Right atrium auricular region (tissue), 2 donors: ENCODE measurements at regions not wholly inside any gene's neighbourhood (a gene's known extent, or its start where the extent isn't known, plus 50 kb on each side); places are given as distances from the start of the nearest gene placed in this dataset.

ENCODE experiments used
- DNase-seq: peaks from one replicate; pipeline ENCODE4 v3.0.0-alpha.2; 2019; ENCODE audit warnings: low spot score
- H3K27ac ChIP-seq, 2 donors: fragments of 200-600 bp; sonication (generic); 1 replicate in 1 of 2; 2 replicates in 1 of 2; pipeline ENCODE4 v1.5.1; 2016 to 2019
- H3K27me3 ChIP-seq, 2 donors: fragments of 200-600 bp; sonication (generic); one replicate each; pipeline versions ENCODE4 v1.5.1 to v1.6.0; 2017 to 2019
- H3K36me3 ChIP-seq: fragments of 200-600 bp; sonication (generic); one replicate; pipeline ENCODE4 v1.5.1; 2016
- H3K4me1 ChIP-seq, 2 donors: fragments of 200-600 bp; sonication (generic); one replicate each; pipeline versions ENCODE4 v1.5.1 to v1.6.0; 2017 to 2019
- H3K4me3 ChIP-seq, 2 donors: fragments of 200-600 bp; sonication (generic); 1 replicate in 1 of 2; 2 replicates in 1 of 2; pipeline ENCODE4 v1.5.1; 2017 to 2019; ENCODE audit warnings: mild to moderate bottlenecking in 1 of 2, moderate library complexity in 1 of 2
- H3K9me3 ChIP-seq, 2 donors: fragments of 200-600 bp; sonication (generic); one replicate each; pipeline ENCODE4 v1.5.1; 2019
- TF ChIP-seq, protein P1 (sequence below), 2 donors: fragments of 200-600 bp; sonication (generic); IDR thresholded peaks; one replicate each; pipeline ENCODE4 v1.5.1; 2019; ENCODE audit warnings: antibody characterized with exemption in 2 of 2

DNA sequence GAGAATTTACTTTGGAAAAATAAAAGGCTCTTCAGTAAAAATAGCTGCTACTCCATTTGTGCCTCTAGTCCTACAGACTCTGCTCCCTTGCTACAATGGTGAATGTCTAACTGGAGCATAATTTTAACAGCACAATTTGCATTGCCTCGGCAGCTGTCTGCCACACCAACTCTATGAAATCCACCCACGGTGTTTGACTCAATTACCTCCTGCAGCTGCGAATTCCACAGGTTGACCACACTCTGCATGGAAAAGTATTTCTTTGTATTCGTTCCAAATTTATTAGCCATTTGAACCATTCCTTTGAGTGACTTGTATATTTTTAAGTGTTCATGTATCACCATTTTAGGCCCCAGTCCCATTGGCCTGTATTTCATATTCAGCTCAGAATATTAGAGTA, 182.1 kb upstream of the CCDC68 start:
- H3K36me3 ChIP-seq: no peaks in the 10 kb centered on the region
- no peaks in the 10 kb centered on the region for H3K27me3 ChIP-seq
- DNase-seq: no peak
- H3K4me3 ChIP-seq: no peak overlapping the region
- H3K27ac ChIP-seq: no peak overlapping the region
- TF ChIP-seq, protein P1, sequence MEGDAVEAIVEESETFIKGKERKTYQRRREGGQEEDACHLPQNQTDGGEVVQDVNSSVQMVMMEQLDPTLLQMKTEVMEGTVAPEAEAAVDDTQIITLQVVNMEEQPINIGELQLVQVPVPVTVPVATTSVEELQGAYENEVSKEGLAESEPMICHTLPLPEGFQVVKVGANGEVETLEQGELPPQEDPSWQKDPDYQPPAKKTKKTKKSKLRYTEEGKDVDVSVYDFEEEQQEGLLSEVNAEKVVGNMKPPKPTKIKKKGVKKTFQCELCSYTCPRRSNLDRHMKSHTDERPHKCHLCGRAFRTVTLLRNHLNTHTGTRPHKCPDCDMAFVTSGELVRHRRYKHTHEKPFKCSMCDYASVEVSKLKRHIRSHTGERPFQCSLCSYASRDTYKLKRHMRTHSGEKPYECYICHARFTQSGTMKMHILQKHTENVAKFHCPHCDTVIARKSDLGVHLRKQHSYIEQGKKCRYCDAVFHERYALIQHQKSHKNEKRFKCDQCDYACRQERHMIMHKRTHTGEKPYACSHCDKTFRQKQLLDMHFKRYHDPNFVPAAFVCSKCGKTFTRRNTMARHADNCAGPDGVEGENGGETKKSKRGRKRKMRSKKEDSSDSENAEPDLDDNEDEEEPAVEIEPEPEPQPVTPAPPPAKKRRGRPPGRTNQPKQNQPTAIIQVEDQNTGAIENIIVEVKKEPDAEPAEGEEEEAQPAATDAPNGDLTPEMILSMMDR (IDR thresholded peaks at IDR 0.05): no peak
- H3K4me1 ChIP-seq: no peaks in the 10 kb centered on the region
- no peaks in the 10 kb centered on the region for H3K9me3 ChIP-seq

DNA sequence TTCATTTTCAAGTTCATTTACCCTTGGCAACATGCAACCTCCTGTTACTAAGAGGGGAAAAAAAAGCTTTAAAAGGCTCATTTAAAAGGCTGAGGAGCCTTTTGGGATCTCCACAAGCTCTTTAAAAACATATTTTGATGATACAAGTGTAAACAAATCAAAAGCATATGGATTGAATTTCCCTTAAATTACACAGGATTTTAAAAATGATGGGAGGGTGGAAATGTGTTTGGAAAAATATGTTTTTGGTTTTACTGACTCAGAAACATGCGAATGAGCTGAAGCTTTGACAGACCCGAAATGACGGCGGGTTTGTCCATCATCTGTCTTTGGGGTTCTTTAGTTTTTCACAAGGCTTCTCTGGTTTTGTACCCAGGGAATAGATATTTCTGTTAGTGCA, 180.6 kb upstream of the CCDC68 start:
- Histone ChIP-seq H3K9me3 (no peaks in the 10 kb centered on the region), H3K4me1 (no peaks in the 10 kb centered on the region), H3K4me3 (no peak overlapping the region), H3K27me3 (no peaks in the 10 kb centered on the region), H3K36me3 (no peaks in the 10 kb centered on the region), H3K27ac (no peak overlapping the region)
- no peak for DNase-seq
- TF ChIP-seq, protein P1 (IDR thresholded peaks at IDR 0.05): no peak

DNA sequence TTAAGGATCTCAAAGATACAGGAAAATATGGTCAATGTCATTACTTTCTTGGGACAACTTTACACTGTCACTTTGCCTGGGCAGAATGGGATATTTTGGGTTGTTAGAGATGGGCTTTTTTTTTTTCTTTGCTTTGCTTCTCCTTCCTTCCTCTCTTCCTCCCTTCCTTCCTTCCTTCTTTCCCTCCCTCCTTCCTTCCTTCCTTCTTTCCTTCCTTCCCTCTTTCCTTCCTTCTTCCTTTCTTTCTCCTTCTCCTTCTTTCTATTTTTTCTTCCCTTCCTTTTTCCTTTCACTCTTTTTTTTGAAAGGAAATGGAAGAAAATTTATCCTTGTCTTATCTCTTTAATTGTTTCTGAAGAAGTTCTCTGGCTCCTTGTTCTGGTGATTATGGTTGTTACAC, 180.0 kb upstream of the CCDC68 start:
- H3K27ac ChIP-seq: no peak overlapping the region
- H3K36me3 ChIP-seq: no peaks in the 10 kb centered on the region
- no peaks in the 10 kb centered on the region for H3K9me3 ChIP-seq
- H3K27me3 ChIP-seq: no peaks in the 10 kb centered on the region
- no peaks in the 10 kb centered on the region for H3K4me1 ChIP-seq
- TF ChIP-seq, protein P1 (IDR thresholded peaks at IDR 0.05): no peak
- DNase-seq: no peak
- no peak overlapping the region for H3K4me3 ChIP-seq

DNA sequence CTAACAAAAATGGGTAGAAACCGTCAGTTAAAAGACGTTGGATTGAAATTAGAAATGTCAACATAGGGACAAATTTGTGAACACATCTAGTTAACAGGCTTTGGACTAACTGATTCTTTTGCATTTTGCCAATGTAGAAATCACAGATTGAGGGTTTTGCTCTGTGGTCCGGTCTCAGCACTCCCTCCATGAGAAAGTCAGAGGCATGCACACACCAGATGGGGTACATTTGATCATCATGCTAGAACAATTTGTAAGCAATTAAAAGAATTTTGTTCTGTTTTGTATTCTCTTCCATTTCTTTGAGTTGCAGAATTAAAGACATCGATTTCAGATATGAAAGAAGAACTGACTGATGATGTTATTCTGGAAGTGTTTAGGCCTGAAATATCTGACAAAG, 179.1 kb upstream of the CCDC68 start:
- H3K27me3 ChIP-seq: no peaks in the 10 kb centered on the region
- no peaks in the 10 kb centered on the region for H3K36me3 ChIP-seq
- H3K4me1 ChIP-seq: no peaks in the 10 kb centered on the region
- no peaks in the 10 kb centered on the region for H3K9me3 ChIP-seq
- TF ChIP-seq, protein P1 (IDR thresholded peaks at IDR 0.05): no peak
- no peak overlapping the region for H3K4me3 ChIP-seq
- no peak overlapping the region for H3K27ac ChIP-seq
- no peak for DNase-seq

DNA sequence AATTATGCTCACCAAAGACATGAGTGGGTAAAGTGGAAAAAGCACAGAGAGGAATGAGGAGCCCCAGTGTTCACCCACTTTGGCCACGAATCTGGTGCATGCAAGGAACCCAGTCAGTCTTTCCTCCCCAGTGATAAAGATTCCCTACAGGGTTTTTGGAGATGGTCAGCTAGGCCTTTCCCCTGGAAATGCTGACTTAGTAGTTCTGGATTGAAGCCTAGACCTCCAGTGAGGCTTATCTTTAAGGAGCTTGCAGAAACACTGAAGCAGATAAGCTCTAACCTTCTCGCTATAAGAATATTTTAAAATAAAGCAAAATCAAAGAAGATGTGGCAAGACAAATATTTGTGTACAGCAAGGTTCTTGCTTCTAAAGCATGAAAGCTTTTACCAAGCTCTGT, 178.3 kb upstream of the CCDC68 start:
- no peaks in the 10 kb centered on the region for H3K4me1 ChIP-seq
- TF ChIP-seq, protein P1 (IDR thresholded peaks at IDR 0.05): no peak
- no peak overlapping the region for H3K27ac ChIP-seq
- no peaks in the 10 kb centered on the region for H3K27me3 ChIP-seq
- DNase-seq: no peak
- H3K9me3 ChIP-seq: no peaks in the 10 kb centered on the region
- no peaks in the 10 kb centered on the region for H3K36me3 ChIP-seq
- H3K4me3 ChIP-seq: no peak overlapping the region

DNA sequence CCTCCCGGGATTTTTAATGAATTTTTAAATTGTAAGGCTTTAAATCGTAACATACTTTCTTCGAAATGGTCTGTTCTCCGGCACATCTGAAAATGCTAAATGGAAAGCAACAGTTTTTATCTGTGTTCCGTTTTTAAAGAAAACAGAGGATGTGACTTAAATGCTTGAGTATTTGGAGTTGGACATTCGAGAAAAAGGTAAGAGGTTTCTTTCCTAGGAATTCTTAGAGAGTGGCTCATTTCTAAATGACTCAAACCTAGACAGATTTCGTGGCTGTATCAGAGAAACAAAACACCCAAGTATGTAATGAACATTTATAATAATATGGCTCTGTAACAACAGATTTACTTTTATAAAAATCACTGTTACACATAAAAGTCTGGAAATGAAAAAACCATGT, 177.6 kb upstream of the CCDC68 start:
- DNase-seq: no peak
- TF ChIP-seq, protein P1 (IDR thresholded peaks at IDR 0.05): no peak
- Histone ChIP-seq H3K4me3 (no peak overlapping the region), H3K9me3 (no peaks in the 10 kb centered on the region), H3K27me3 (no peaks in the 10 kb centered on the region), H3K4me1 (no peaks in the 10 kb centered on the region), H3K36me3 (no peaks in the 10 kb centered on the region), H3K27ac (no peak overlapping the region)
